ENCODE measurements at regions not wholly inside any gene's neighbourhood (a gene's known extent, or its start where the extent isn't known, plus 50 kb on each side); places are given as distances from the start of the nearest gene placed in this dataset.

- BruUV-seq (replicated peaks) = no TSS peak
- H2AFZ ChIP-seq (replicated peaks; ENCODE audit: low read length, poor library complexity) = no peak overlapping the region
Measured at GRCh38 chr14:42323426-42323825, 716.8 kb downstream of the LRFN5 start.

More at GRCh38 chr14:42323426-42323825, 716.8 kb downstream of the LRFN5 start:
- Histone ChIP-seq H3K9me3 (ENCODE audit: control insufficient read depth, insufficient read depth, low read length) (no peaks in the 10 kb centered on the region; the same call in 1 of the 2 replicates), H3K27ac (ENCODE audit: insufficient read depth, low read length) (no peak overlapping the region), H3K56ac (ENCODE audit: extremely low read depth, insufficient read depth, low read length) (no peak overlapping the region), H3K9me1 (ENCODE audit: insufficient read depth, low read length) (no peaks in the 10 kb centered on the region), H2AK9ac (replicated peaks; ENCODE audit: low read depth, low read length, poor library complexity) (no peak overlapping the region), H3K23ac (ENCODE audit: low read depth, low read length) (no peak overlapping the region), H4K5ac (ENCODE audit: low read depth, low read length) (no peak overlapping the region), H2BK15ac (ENCODE audit: low read depth, low read length) (no peak overlapping the region), H3K27me3 (ENCODE audit: control insufficient read depth, insufficient read depth, low read length) (no peaks in the 10 kb centered on the region), H2BK120ac (ENCODE audit: low read depth, low read length) (no peak overlapping the region), H3K4me1 (ENCODE audit: control insufficient read depth, insufficient read depth, low read length) (no peaks in the 10 kb centered on the region), H2AK5ac (ENCODE audit: low read depth, low read length) (no peak overlapping the region), H2BK5ac (ENCODE audit: low read depth, low read length, poor library complexity, severe bottlenecking) (no peak overlapping the region), H3K36me3 (ENCODE audit: control insufficient read depth, insufficient read depth, low read length) (no peaks in the 10 kb centered on the region), H4K91ac (ENCODE audit: insufficient read depth, low read depth, low read length) (no peak overlapping the region), H3K18ac (ENCODE audit: low read depth, low read length) (no peak overlapping the region), H3K4me2 (ENCODE audit: low read depth, low read length) (no peak overlapping the region), H4K20me1 (ENCODE audit: insufficient read depth, low read length) (no peaks in the 10 kb centered on the region), H4K8ac (ENCODE audit: low read depth in 2 of 2, low read length in 2 of 2) (no peak overlapping the region), H3K9ac (ENCODE audit: low read depth, low read length) (no peak overlapping the region), H3K79me1 (ENCODE audit: low read depth in 1 of 2, low read length in 2 of 2) (no peaks in the 10 kb centered on the region), H3K4me3 (ENCODE audit: insufficient read depth, low read depth, low read length) (no peak overlapping the region), H3K14ac (replicated peaks; ENCODE audit: low read depth, low read length) (no peak overlapping the region), H3K4ac (ENCODE audit: low read depth, low read length) (no peak overlapping the region), H2BK20ac (ENCODE audit: low read depth, low read length) (no peak overlapping the region)
- in situ Hi-C loops (cut with MboI; ENCODE audit: low sequenced_read_pairs) (no loop called here), intact Hi-C loops (cut with micrococcal nuclease) (no loop called here), dilution Hi-C loops (cut with HindIII; ENCODE audit: low sequenced_read_pairs, unreplicated experiment) (no loop called here)
- ATAC-seq (ENCODE audit: low read depth) (no peak), DNase-seq (no peak)
- no CpG with 5 or more reads among the region's 1 CpG for WGBS, 2 experiments (ENCODE audit: extremely low coverage in 2 of 2, insufficient read length in 1 of 2)
- ChIA-PET CTCF (no interaction called here), POLR2A (ENCODE audit: unreplicated experiment) (no interaction called here)
- TF ChIP-seq MXI1 (IDR thresholded peaks at IDR 0.05; ENCODE audit: borderline replicate concordance, low read depth, low read length) = no peak
- TF ChIP-seq USF2 (IDR thresholded peaks at IDR 0.05; ENCODE audit: low read depth, low read length) = no peak
- no peak for TF ChIP-seq ELK1 (IDR thresholded peaks at IDR 0.05; ENCODE audit: borderline replicate concordance, low read depth, low read length)
- TF ChIP-seq RCOR1 (IDR thresholded peaks at IDR 0.05; ENCODE audit: insufficient replicate concordance, low read length) = no peak
- TF ChIP-seq CEBPB (IDR thresholded peaks at IDR 0.05; ENCODE audit: low read depth, low read length) = no peak
- TF ChIP-seq MAFK (IDR thresholded peaks at IDR 0.05; ENCODE audit: low read depth, low read length) = no peak
- TF ChIP-seq MAZ (IDR thresholded peaks at IDR 0.05; ENCODE audit: borderline replicate concordance, low read depth, low read length) = no peak
- TF ChIP-seq BHLHE40 (IDR thresholded peaks at IDR 0.05; ENCODE audit: low read depth, low read length) = no peak
- no peak for TF ChIP-seq CTCF (conservative IDR thresholded peaks at IDR 0.05; ENCODE audit: low read depth, low read length)
- TF ChIP-seq POLR2A (IDR thresholded peaks at IDR 0.05; ENCODE audit: low read depth, low read length) = no peak
